ENCODE measurements at regions not wholly inside any gene's neighbourhood (a gene's known extent, or its start where the extent isn't known, plus 50 kb on each side); places are given as distances from the start of the nearest gene placed in this dataset.

- H2AFZ ChIP-seq (ENCODE audit: low read depth, low read length) = no peak overlapping the region
- H3K36me3 ChIP-seq (ENCODE audit: insufficient read depth, low read length) = no peaks in the 10 kb centered on the region
- H3K9me3 ChIP-seq (ENCODE audit: low read length) = no peaks in the 10 kb centered on the region
- H3K27me3 ChIP-seq (ENCODE audit: insufficient read depth, low read length) = peaks cover 4% of the 10 kb centered on the region
- H3K4me1 ChIP-seq (ENCODE audit: insufficient read depth, low read length) = no peaks in the 10 kb centered on the region
- no peak overlapping the region for H3K4me3 ChIP-seq (ENCODE audit: low read length)
Observed at GRCh38 chr21:41630249-41630648, 122.3 kb upstream of the TMPRSS2 start.

- Histone ChIP-seq H3K4me1 (ENCODE audit: insufficient read depth, low read length) (no peaks in the 10 kb centered on the region), H3K9me3 (ENCODE audit: low read length) (no peaks in the 10 kb centered on the region), H3K36me3 (ENCODE audit: insufficient read depth, low read length) (no peaks in the 10 kb centered on the region), H2AFZ (ENCODE audit: low read depth, low read length) (no peak overlapping the region), H3K4me3 (ENCODE audit: low read length) (no peak overlapping the region), H3K27me3 (ENCODE audit: insufficient read depth, low read length) (peaks cover 4% of the 10 kb centered on the region)
Observed at GRCh38 chr21:41628256-41628655, 120.3 kb upstream of the TMPRSS2 start.

DNA sequence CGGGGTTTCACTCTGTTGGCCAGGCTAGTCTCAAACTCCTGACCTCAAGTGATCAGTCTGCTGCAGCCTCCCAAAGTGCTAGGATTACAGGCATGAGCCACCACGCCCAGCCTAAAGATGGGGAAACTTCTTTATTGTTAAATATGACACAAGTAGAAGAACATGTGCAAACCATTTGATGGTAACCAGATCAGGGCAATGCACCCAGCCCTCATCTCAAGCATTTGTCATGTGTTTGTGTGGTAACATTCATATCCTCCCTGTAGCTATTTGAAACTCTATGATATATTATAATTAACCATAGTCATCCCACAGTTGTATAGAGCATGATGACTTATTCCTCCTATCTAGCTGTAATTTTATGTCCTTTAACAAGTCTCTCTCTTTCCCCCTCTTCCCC lies 119.5 kb upstream of the TMPRSS2 start:
- Histone ChIP-seq H2AFZ (ENCODE audit: low read depth, low read length) (no peak overlapping the region), H3K4me1 (ENCODE audit: insufficient read depth, low read length) (no peaks in the 10 kb centered on the region), H3K36me3 (ENCODE audit: insufficient read depth, low read length) (no peaks in the 10 kb centered on the region), H3K27me3 (ENCODE audit: insufficient read depth, low read length) (peaks cover 3% of the 10 kb centered on the region), H3K9me3 (ENCODE audit: low read length) (no peaks in the 10 kb centered on the region), H3K4me3 (ENCODE audit: low read length) (no peak overlapping the region)

- Histone ChIP-seq H3K36me3 (ENCODE audit: insufficient read depth, low read length) (no peaks in the 10 kb centered on the region), H2AFZ (ENCODE audit: low read depth, low read length) (no peak overlapping the region)
Observed at GRCh38 chr21:41626021-41626420, 118.1 kb upstream of the TMPRSS2 start.

DNA sequence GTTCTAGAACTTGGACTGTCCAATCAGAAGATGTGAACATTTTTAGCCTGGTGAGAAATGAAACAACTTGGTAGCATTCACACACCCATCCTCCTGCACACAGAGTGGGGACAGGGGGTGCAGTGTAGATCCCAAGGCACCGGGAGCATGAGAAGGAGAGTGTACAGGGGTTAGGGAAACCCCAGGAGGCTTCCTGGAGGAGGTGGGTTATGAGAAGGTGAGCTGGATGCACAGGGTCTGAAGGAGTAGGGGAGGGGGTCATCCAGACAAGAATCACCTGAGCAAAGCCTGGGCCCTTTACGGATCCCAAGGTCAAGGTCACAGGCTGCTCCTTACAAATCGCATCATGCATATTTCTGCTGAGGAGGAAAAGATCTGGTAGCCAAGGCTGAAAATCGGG lies 117.5 kb upstream of the TMPRSS2 start:
- Histone ChIP-seq H3K4me1 (ENCODE audit: insufficient read depth, low read length) (no peaks in the 10 kb centered on the region), H3K27me3 (ENCODE audit: insufficient read depth, low read length) (peaks cover 3% of the 10 kb centered on the region), H3K36me3 (ENCODE audit: insufficient read depth, low read length) (no peaks in the 10 kb centered on the region), H3K9me3 (ENCODE audit: low read length) (no peaks in the 10 kb centered on the region), H3K4me3 (ENCODE audit: low read length) (no peak overlapping the region), H2AFZ (ENCODE audit: low read depth, low read length) (no peak overlapping the region)

More at GRCh38 chr21:41626021-41626420, 118.1 kb upstream of the TMPRSS2 start:
- Histone ChIP-seq H3K27me3 (ENCODE audit: insufficient read depth, low read length) (peaks cover 3% of the 10 kb centered on the region), H3K4me1 (ENCODE audit: insufficient read depth, low read length) (no peaks in the 10 kb centered on the region), H3K9me3 (ENCODE audit: low read length) (no peaks in the 10 kb centered on the region), H3K4me3 (ENCODE audit: low read length) (no peak overlapping the region)

- Histone ChIP-seq H3K27me3 (ENCODE audit: insufficient read depth, low read length) (peaks cover 7% of the 10 kb centered on the region), H3K9me3 (ENCODE audit: low read length) (no peaks in the 10 kb centered on the region), H3K4me1 (ENCODE audit: insufficient read depth, low read length) (no peaks in the 10 kb centered on the region), H2AFZ (ENCODE audit: low read depth, low read length) (no peak overlapping the region), H3K36me3 (ENCODE audit: insufficient read depth, low read length) (no peaks in the 10 kb centered on the region), H3K4me3 (ENCODE audit: low read length) (no peak overlapping the region)
Observed at GRCh38 chr21:41624674-41625310, 116.8 kb upstream of the TMPRSS2 start.

- H3K36me3 ChIP-seq (ENCODE audit: insufficient read depth, low read length) = no peaks in the 10 kb centered on the region
- H3K4me1 ChIP-seq (ENCODE audit: insufficient read depth, low read length) = no peaks in the 10 kb centered on the region
- H3K9me3 ChIP-seq (ENCODE audit: low read length) = no peaks in the 10 kb centered on the region
- H3K27me3 ChIP-seq (ENCODE audit: insufficient read depth, low read length) = peaks cover 7% of the 10 kb centered on the region
- H3K4me3 ChIP-seq (ENCODE audit: low read length) = no peak overlapping the region
- no peak overlapping the region for H2AFZ ChIP-seq (ENCODE audit: low read depth, low read length)
Observed at GRCh38 chr21:41623945-41624344, 116.0 kb upstream of the TMPRSS2 start.

DNA sequence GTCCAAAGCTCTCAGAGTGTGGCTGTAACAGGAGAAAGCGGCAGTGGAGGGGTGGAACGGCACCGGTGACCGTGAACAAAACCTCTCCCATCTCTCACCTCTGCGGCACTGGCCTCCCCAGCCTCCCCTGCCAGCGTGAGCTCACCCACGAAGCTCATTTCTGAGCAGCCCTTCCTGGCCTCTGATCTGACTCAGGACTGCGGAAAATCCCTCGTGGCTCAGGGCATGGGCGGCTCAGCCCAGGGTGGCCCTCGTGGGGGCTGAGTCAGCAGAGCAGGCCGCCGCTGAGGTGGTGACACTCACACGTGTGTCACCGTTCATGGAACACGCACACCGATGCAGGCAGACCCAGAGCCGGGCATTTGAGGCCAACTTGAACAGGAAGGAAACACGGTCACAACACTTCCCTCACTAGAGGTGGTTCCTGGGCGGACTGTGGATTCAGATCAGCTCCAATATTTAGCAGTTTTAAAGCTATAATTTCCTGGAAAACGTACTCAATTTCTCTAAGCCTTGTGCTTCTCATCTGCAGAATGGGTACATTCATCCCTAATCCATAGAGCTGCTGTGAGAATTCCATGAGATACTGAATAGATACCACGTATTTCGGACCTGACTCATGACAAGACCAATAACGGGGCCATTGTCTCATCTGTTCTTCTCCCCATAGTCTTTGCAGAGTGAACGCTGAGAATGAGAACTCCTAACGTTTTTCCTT lies 115.0 kb upstream of the TMPRSS2 start:
- H3K36me3 ChIP-seq (ENCODE audit: insufficient read depth, low read length) = no peaks in the 10 kb centered on the region
- H3K27me3 ChIP-seq (ENCODE audit: insufficient read depth, low read length) = peaks cover 7% of the 10 kb centered on the region
- H2AFZ ChIP-seq (ENCODE audit: low read depth, low read length) = no peak overlapping the region
- H3K4me1 ChIP-seq (ENCODE audit: insufficient read depth, low read length) = no peaks in the 10 kb centered on the region
- no peaks in the 10 kb centered on the region for H3K9me3 ChIP-seq (ENCODE audit: low read length)
- H3K4me3 ChIP-seq (ENCODE audit: low read length) = no peak overlapping the region

- H3K4me3 ChIP-seq (ENCODE audit: low read length) = no peak overlapping the region
- H3K9me3 ChIP-seq (ENCODE audit: low read length) = no peaks in the 10 kb centered on the region
- H3K4me1 ChIP-seq (ENCODE audit: insufficient read depth, low read length) = no peaks in the 10 kb centered on the region
- H3K27me3 ChIP-seq (ENCODE audit: insufficient read depth, low read length) = peaks cover 7% of the 10 kb centered on the region
- H2AFZ ChIP-seq (ENCODE audit: low read depth, low read length) = no peak overlapping the region
- no peaks in the 10 kb centered on the region for H3K36me3 ChIP-seq (ENCODE audit: insufficient read depth, low read length)
Observed at GRCh38 chr21:41622201-41622600, 114.2 kb upstream of the TMPRSS2 start.

DNA sequence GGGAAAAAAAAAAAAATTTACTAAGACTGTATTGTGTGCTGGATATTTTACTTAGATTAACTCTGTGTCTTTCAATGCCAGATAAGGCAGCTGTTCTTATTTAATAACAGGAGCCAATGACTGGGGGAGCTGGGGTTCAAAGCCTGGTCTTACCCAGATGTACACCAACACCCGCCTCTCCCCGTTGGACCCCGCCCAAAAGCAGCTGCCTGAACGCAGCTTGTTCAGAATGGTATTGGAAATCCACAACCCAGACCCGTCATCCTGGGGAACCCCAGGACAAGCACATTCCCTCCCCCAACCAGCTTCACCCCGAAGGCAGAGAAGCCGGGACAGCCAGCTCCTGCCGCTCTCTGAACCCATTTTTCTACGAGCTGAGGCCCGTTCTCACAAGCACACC lies 113.6 kb upstream of the TMPRSS2 start:
- Histone ChIP-seq H3K4me3 (ENCODE audit: low read length) (no peak overlapping the region), H3K27me3 (ENCODE audit: insufficient read depth, low read length) (peaks cover 7% of the 10 kb centered on the region), H3K9me3 (ENCODE audit: low read length) (no peaks in the 10 kb centered on the region), H3K36me3 (ENCODE audit: insufficient read depth, low read length) (no peaks in the 10 kb centered on the region), H2AFZ (ENCODE audit: low read depth, low read length) (no peak overlapping the region), H3K4me1 (ENCODE audit: insufficient read depth, low read length) (no peaks in the 10 kb centered on the region)

GRCh38 chr21:41620982-41621381 lies 113.0 kb upstream of the TMPRSS2 start:
- Histone ChIP-seq H3K36me3 (ENCODE audit: insufficient read depth, low read length) (no peaks in the 10 kb centered on the region), H3K9me3 (ENCODE audit: low read length) (no peaks in the 10 kb centered on the region), H3K4me3 (ENCODE audit: low read length) (no peak overlapping the region), H2AFZ (ENCODE audit: low read depth, low read length) (no peak overlapping the region), H3K4me1 (ENCODE audit: insufficient read depth, low read length) (no peaks in the 10 kb centered on the region), H3K27me3 (ENCODE audit: insufficient read depth, low read length) (peaks cover 7% of the 10 kb centered on the region)

DNA sequence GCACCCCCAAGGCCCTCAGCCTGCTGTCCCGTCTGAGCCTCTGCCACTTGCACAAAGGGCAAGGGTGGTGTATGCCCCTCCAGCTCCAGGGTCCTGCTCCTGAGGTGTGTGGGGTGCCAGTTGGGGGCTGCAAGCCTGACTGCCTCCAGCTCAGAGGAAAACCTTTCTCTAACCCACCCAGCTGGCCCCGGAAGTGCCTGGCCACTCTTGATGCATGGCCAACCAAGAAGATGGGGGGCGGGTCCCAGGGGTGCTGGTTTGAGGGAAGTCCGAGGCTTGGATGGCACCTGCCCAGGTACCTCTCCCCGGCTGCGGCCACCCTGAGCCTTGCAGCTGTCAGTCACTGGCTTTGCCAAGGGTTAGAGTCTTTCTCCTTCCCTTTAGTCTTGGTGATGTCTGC lies 112.6 kb upstream of the TMPRSS2 start:
- no peaks in the 10 kb centered on the region for H3K9me3 ChIP-seq (ENCODE audit: low read length)
- no peaks in the 10 kb centered on the region for H3K36me3 ChIP-seq (ENCODE audit: insufficient read depth, low read length)
- peaks cover 7% of the 10 kb centered on the region for H3K27me3 ChIP-seq (ENCODE audit: insufficient read depth, low read length)
- H3K4me1 ChIP-seq (ENCODE audit: insufficient read depth, low read length) = no peaks in the 10 kb centered on the region
- no peak overlapping the region for H3K4me3 ChIP-seq (ENCODE audit: low read length)
- no peak overlapping the region for H2AFZ ChIP-seq (ENCODE audit: low read depth, low read length)

DNA sequence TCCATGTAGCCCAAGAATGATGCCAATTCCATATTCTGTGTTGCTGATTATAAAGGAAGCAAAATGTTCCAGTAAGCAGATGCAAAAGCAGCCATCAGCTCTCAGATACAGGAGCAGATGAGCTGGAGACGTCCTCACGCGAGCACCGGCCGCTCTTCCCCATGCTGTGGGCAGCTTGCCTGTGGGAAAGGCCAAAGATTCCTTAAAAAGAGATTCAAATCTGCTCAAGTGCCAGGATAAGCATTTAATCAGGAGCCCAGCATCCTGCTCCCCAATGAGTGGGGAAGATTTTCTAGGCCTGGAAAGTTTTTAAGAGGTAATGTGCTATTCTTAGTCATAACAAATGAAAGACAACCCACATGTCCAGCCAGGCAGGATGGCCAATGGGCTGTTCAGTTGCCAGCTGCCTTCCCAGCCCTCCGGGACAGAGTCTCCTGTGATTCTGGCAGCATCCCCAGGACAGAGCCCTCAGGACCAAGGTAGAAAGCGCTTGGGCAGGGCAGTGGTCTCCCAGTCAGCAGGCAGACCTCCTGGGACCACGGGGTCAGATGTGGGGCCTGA lies 108.2 kb upstream of the TMPRSS2 start:
- Histone ChIP-seq H3K4me1 (ENCODE audit: insufficient read depth, low read length) (peaks cover 11% of the 10 kb centered on the region), H3K27me3 (ENCODE audit: insufficient read depth, low read length) (peaks cover 4% of the 10 kb centered on the region), H3K36me3 (ENCODE audit: insufficient read depth, low read length) (no peaks in the 10 kb centered on the region), H3K9me3 (ENCODE audit: low read length) (no peaks in the 10 kb centered on the region), H3K4me3 (ENCODE audit: low read length) (no peak overlapping the region), H2AFZ (ENCODE audit: low read depth, low read length) (no peak overlapping the region)
